Testis (tissue), 2 donors: ENCODE measurements at regions not wholly inside any gene's neighbourhood (a gene's known extent, or its start where the extent isn't known, plus 50 kb on each side); places are given as distances from the start of the nearest gene placed in this dataset.

ENCODE experiments used
- DNase-seq: peaks from one replicate; pipeline ENCODE4 v3.0.0-alpha.2; 2019
- H3K27ac ChIP-seq, 2 donors: fragments of 200-600 bp; sonication (generic); one replicate each; pipeline ENCODE4 v1.5.1; 2019
- H3K27me3 ChIP-seq: fragments of 200-600 bp; sonication (generic); one replicate; pipeline ENCODE4 v1.5.1; 2019
- H3K36me3 ChIP-seq: fragments of 200-600 bp; sonication (generic); one replicate; pipeline ENCODE4 v1.5.1; 2017; ENCODE audit warnings: low read depth; ENCODE audit errors: missing control alignments
- H3K4me1 ChIP-seq: fragments of 200-600 bp; sonication (generic); one replicate; pipeline ENCODE4 v1.5.1; 2019
- H3K4me3 ChIP-seq, 2 donors: fragments of 200-600 bp; sonication (generic); one replicate each; pipeline ENCODE4 v1.5.1; 2017 to 2019
- H3K9me3 ChIP-seq: fragments of 200-600 bp; sonication (generic); one replicate; pipeline ENCODE4 v1.5.1; 2017
- CTCF ChIP-seq, 3 experiments: fragments of 450-650 bp in 2 of 3; fragments of 200-600 bp in 1 of 3; sonication (generic) in 1 of 3; IDR thresholded peaks; one replicate each; pipeline ENCODE4 v1.5.1; 2016 to 2019; ENCODE audit warnings: antibody characterized with exemption in 3 of 3, mild to moderate bottlenecking in 2 of 3, moderate library complexity in 1 of 3
- POLR2A ChIP-seq: fragments of 450-650 bp; IDR thresholded peaks from one replicate; pipeline ENCODE4 v1.6.1; 2017; ENCODE audit warnings: antibody characterized with exemption, mild to moderate bottlenecking, moderate library complexity
- WGBS, 2 donors: methylation state at CpG; one replicate each; pipeline ENCODE4 v1.1.5; 2018; 5-methylcytosine and 5-hydroxymethylcytosine counted together
- intact Hi-C: fragments of 100-400 bp; cut with DNase I; formaldehyde crosslinking; loops from one replicate; pipeline ENCODE4 v1.15.1; 2023; ENCODE audit warnings: low total_unique reads

- intact Hi-C loops, result no loop called here
- 57 to 74% methylated on average over 2 of the region's 2 CpGs for WGBS, 2 donors
Measured at GRCh38 chr5:98563885-98564653, 209.4 kb upstream of the RGMB start.

GRCh38 chr5:98564836-98565235, 208.6 kb upstream of the RGMB start:
- no peak overlapping the region for H3K4me3 ChIP-seq
- WGBS, 2 donors, result 89 to 95% methylated on average over 1 of the region's 1 CpG
- H3K4me1 ChIP-seq, result no peaks in the 10 kb centered on the region
- no peak overlapping the region for H3K27ac ChIP-seq
- H3K27me3 ChIP-seq, result no peaks in the 10 kb centered on the region
- H3K9me3 ChIP-seq, result no peaks in the 10 kb centered on the region
- H3K36me3 ChIP-seq, result no peaks in the 10 kb centered on the region
- no peak for TF ChIP-seq POLR2A
- TF ChIP-seq CTCF (IDR thresholded peaks at IDR 0.05), result no peak
- intact Hi-C loops, result no loop called here
- DNase-seq, result no peak

More at GRCh38 chr5:98563885-98564653, 209.4 kb upstream of the RGMB start:
- no peaks in the 10 kb centered on the region for H3K4me1 ChIP-seq
- DNase-seq, result no peak
- TF ChIP-seq POLR2A (no peak), CTCF (IDR thresholded peaks at IDR 0.05) (no peak)
- no peaks in the 10 kb centered on the region for H3K9me3 ChIP-seq
- no peak overlapping the region for H3K27ac ChIP-seq
- no peaks in the 10 kb centered on the region for H3K27me3 ChIP-seq
- H3K36me3 ChIP-seq, result no peaks in the 10 kb centered on the region
- no peak overlapping the region for H3K4me3 ChIP-seq

- TF ChIP-seq CTCF (IDR thresholded peaks at IDR 0.05) (no peak), POLR2A (no peak)
- no peaks in the 10 kb centered on the region for H3K9me3 ChIP-seq
- H3K4me1 ChIP-seq, result no peaks in the 10 kb centered on the region
- intact Hi-C loops, result no loop called here
- H3K36me3 ChIP-seq, result no peaks in the 10 kb centered on the region
- H3K27me3 ChIP-seq, result no peaks in the 10 kb centered on the region
- H3K27ac ChIP-seq, result no peak overlapping the region
- WGBS, 2 donors, result 87 to 88% methylated on average over 1 of the region's 1 CpG
- no peak overlapping the region for H3K4me3 ChIP-seq
- DNase-seq, result no peak
Measured at GRCh38 chr5:98568336-98568735, 205.1 kb upstream of the RGMB start.

- DNase-seq, result no peak
- Histone ChIP-seq H3K36me3 (no peaks in the 10 kb centered on the region), H3K9me3 (no peaks in the 10 kb centered on the region), H3K27me3 (no peaks in the 10 kb centered on the region), H3K27ac (no peak overlapping the region), H3K4me3 (no peak overlapping the region), H3K4me1 (no peaks in the 10 kb centered on the region)
- intact Hi-C loops, result no loop called here
- WGBS, 2 donors, result 92 to 94% methylated on average over 4 of the region's 4 CpGs
- TF ChIP-seq CTCF (IDR thresholded peaks at IDR 0.05), result no peak
- TF ChIP-seq POLR2A, result no peak
Measured at GRCh38 chr5:98569288-98569687, 204.2 kb upstream of the RGMB start.

GRCh38 chr5:98570010-98570409, 203.5 kb upstream of the RGMB start:
- DNase-seq, result no peak
- Histone ChIP-seq H3K4me3 (no peak overlapping the region), H3K27me3 (no peaks in the 10 kb centered on the region), H3K27ac (no peak overlapping the region), H3K36me3 (no peaks in the 10 kb centered on the region), H3K4me1 (no peaks in the 10 kb centered on the region), H3K9me3 (no peaks in the 10 kb centered on the region)
- WGBS, 2 donors, result 27 to 32% methylated on average over 1 of the region's 1 CpG
- intact Hi-C loops, result no loop called here
- TF ChIP-seq CTCF (IDR thresholded peaks at IDR 0.05) (no peak), POLR2A (no peak)
